8988T (cell line): ENCODE measurements at regions not wholly inside any gene's neighbourhood (a gene's known extent, or its start where the extent isn't known, plus 50 kb on each side); places are given as distances from the start of the nearest gene placed in this dataset.
"Not testable (repeated sequence)": the region's sequence is repeated elsewhere in the genome, so short reads cannot be mapped to it uniquely, and the experiment has no call there.

Source experiments
- DNase-seq: peaks from one replicate; pipeline ENCODE4 v3.0.0; 2011

DNA sequence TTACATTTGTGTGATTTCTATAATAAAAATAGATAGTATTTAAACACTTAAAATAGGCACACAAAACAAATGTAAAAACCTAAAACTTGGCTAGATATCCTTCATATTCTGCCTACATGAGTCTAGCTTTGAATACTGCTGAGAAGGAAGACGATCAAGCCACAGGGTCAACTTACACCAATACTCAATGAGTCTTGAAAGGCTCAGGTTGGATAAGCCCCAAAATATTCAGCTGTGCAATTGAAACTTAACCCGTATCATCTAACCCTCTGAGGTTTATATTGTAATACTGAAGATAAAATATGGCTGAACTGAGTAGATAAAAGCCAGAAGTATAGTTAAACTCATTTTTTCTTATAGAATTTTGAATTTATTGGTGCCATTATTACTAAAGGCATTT lies 313.0 kb upstream of the NRXN1 start:
- no peak for DNase-seq

DNA sequence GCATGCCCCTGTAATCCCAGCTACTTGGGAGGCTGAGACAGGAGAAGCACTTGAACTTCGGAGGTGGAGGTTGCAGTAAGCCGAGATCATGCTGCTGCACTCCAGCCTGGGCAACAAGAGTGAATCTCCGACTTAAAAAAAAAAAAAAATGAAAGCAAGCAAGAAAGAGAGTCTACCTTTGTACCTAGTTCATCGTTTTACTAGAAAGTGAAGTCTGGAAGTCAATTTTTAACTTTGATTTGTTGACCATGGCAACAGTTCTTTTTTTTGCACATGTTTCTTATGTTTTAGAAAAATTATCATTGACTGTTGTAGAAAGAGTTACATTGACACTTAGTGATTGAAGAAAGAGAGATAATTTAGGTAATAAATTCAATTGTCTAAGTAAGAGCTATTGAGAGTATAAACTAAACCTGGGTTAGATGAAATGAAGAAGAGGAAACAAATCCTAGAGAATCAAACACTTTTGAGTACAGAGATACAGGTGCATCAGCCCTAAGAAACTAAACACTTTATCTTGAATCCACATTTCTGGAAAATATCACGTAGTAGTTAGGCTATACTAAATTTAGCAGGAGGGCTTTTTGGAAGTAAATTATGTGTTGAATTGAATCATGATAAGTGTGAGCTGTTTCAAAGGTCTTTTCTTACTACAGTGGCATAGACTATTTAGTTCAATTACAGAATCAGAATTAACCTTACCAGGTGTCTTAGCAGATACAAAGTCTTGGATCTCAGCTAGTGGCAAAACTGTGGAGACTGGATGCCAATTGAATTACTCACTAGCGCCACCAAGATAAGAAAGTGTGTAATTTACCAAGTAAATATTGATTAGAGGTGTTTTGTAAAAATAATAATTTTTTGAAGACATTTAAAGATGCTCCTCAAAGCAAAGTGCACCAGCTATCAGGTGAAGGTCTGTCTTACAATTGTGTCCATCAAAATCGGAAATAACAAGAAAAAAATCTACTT lies 303.4 kb upstream of the NRXN1 start:
- no peak for DNase-seq

DNA sequence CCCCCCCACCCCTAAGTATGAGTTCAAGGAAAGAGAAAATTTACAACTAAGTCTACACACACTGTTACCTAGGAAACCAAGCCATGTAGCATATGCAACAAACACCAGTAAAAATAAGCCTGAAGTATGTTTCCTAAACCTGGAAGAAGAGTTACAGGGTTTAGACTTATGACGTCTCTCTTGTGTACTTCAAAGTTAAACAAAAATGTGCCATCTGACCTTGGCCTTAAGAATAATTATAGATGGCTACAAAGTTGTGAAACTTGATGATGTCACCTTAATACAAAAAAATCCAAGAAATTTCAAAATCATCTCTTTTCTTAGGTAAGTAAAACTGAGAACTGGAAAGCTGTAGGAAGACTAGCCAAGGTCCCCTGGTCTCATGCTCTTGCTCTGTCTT lies 297.6 kb upstream of the NRXN1 start:
- DNase-seq = no peak

DNA sequence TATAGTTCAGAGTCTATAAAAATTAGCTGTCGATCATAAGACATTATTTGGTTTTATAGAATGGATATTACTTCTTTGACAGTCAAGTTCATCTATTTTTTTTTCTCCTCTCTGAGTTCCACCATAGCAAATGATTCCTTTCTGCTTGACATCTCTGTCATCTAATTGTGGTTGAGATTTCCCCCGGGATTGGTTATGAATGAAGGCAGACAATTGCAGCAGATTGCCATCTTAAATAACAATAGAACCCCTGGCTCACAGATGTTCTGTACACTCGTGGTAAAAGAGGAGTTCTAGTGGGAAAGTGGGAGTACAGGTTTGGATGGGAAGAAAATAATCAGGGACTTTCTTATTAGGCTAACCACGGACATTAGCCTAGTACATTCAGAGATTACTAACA lies 292.1 kb upstream of the NRXN1 start:
- no peak for DNase-seq

DNA sequence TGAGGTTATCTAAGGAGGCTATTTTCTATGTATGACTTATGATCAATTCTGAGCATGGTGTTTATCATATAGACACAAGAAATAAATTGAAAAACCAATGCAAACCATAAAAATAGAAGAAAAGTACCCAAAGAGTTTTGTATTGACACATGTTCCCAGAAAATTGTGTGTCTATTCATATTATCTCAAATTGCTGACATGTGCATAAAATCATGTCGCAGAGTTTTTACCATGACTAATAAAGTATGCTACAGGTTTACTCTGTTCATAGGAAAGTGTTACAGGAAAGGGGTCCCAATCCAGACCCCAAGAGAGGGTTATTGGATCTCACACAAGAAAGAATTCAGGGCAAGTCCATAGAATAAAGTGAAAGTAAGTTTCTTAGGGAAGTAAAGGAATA lies 290.7 kb upstream of the NRXN1 start:
- DNase-seq = no peak

DNA sequence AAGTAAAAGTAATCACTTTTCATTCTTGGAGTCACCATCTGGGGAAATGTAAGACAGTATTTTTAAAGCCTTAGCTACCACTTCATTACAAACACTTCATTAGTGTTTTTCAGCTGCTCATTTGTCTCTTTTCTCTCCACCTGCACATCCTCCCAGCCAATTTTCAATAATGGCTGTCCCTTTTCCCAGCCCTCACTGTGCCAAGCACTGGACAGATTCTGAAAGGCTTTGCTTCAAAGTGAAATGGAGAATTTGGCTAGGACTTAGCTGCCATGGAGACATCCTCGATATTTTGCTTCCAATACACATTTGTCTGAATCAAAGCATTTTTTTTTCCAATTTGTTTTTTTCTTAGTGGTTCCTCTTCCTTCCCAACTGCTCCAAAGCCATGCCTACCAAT lies 272.4 kb upstream of the NRXN1 start:
- no peak for DNase-seq

DNA sequence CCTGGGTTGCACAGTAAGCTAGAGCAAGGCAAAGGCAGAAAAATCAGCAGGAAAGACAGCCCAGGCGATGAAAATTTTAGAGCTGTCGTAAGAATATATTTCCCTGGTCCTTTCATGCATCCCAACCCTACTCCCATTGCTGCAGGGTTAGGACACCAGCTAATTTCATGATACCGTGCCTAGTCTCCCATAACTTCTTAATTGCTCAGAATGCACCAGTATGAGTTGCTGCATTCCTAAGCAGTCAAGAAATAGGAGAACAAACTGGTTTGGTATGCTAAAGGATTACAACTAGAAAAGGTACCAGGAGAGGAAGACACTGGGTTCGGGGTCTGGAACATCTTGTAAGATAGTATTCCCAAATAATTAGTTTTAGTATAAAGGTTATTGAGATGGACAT lies 269.4 kb upstream of the NRXN1 start:
- no peak for DNase-seq

DNA sequence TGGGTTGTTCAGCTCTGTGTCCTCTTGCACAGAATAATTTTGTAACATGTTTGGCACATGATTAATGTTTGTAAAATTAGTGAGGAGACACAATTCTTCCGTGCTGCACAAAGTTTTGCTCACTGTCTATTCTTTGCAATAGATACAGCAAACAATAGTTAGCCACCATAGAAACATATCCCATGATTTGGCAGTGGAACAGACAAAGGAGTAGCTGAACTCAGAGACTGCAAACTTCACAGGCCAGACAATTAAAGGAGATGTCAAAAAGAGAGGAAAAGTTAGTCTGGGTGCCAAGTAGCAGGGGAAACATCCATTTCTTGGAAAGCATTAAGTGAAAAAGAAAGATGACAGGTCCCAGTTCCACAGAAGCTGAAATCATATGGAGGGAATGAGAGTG lies 267.4 kb upstream of the NRXN1 start:
- no peak for DNase-seq

DNA sequence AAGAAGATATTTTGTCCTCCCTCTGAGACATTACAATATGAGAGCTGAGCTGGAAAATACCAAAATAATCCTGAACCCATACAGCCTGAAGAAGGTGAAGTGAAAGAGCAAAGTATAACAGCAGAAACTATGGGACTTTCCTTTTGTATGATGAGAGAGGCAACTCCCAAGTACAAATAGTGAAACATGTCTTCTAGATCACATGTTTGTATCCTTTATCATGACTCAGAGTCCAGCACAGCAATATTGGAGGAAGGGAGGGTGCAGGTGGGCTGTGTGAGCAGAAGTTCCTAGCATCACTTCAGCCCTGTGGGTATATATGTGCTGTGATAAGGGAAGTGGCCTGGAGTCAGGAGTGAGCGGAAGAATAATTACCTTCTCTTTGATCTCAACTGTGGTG lies 265.6 kb upstream of the NRXN1 start:
- no peak for DNase-seq

DNA sequence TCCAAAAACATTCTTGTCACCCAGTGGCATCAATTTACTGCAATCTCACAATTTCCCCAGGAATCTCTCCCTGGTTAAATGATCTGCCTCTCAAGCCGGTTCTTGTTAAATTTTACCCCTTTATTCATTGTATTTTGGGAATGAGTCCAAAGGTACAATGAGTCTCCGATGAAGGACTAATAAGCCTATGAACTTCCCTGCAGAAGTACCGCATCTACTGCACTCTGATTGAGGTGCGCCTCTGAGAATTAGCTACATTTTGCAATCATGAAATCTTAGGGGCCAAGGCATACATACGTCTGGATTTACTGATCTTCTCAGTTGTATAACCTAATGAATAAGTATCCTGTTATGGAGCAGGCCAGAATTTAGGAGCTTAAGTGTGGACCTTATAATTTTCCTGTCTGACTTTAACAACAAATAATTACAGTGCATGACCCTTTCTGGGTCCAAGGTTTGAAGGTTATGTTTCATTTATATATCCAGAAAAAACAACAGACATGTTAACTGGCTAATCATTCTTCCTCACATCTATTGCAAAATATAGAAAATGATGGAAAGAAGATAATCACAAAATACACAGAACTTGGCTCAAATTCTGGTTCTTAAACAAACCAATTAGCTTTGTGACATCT lies 261.8 kb upstream of the NRXN1 start:
- no peak for DNase-seq

DNA sequence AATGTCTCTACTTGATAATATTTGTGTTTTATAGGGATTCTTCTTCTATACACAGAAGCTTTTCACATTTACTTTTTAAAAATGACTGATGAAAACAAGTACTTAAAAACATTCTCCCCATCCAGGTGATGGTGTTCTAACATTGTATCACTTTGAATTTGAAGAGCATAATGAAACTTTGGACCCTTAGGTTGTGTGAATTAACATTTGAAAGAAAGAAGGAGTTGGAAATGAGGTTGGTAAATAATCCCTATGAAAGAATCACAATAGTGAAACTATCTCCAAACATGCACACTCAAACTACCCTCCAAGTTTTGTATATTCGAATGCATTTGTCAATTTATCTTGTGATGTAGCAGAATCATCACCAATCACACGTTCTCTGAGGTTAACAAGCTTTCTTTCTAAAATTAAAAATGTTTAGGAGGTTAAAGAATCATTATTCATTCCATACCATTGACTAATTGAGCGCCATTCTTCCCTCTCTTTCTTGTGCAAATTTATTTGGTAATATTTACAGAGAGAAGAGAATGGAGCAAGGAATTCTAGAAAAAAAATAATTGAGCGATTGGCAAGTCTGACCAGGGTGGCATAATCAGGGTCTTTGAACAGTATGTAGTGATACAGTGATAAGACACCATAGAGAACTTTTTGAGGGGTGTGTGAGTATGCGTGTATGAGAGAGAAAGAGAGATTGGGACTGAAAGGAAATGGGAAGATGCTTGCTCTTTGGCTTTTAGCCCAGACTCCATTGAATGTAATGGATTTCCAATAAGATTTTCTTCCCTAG lies 260.0 kb upstream of the NRXN1 start:
- no peak for DNase-seq

DNA sequence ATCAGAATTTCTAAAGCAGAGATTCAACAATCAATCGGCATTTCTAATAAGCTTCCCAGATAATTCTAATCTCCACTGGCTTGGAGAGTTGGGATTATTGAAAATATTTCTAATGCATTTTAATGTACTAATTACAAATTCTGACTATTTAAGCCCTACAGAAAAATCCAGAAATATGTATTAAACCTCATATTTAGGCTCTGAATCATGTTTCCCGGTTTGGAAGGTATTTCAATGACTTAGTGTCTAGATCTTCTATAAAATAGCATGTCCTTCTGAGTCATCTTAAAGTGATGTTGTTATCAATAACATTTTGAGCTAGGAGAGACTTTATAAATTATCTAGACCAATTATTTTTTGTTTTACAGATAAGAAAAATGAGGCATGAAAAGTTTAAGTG lies 258.8 kb upstream of the NRXN1 start:
- no peak for DNase-seq

DNA sequence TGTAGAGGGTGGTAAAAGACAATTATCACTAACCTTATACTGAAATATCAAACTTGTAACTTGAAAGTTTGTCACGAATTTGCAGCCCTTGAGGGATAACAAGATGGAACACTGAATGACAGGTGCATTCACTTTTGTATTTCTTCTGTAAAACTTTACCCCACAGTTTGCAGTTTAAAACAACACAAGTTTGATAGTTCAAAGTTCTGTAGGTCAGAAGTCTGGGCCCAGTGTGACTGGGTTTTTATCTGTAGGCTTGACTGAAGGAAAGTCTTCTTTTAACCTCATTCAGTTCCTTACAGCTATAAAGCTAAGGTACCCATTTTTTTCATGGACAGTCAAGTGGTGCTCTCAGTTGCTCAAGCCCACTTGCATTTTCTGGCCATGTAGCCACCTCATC lies 257.1 kb upstream of the NRXN1 start:
- DNase-seq = no peak

DNA sequence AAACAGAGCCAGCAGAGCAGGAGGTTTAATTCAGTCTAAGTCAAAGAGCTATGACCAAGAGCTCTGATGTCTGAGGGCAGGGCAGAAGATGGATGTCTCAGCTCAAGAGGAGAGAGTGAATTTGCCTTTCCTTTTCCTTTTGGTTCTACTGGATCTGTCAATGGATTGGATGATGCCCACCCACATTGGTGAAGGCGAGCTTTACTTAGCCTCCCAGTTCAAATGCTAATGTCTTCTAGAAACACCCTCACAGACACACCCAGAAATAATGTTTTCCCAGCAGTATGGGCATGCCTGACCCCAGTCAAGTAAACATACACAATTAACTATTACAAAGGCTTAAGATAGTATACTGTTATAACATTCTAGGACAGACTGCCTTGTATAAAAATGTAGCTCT lies 236.3 kb upstream of the NRXN1 start:
- no peak for DNase-seq

DNA sequence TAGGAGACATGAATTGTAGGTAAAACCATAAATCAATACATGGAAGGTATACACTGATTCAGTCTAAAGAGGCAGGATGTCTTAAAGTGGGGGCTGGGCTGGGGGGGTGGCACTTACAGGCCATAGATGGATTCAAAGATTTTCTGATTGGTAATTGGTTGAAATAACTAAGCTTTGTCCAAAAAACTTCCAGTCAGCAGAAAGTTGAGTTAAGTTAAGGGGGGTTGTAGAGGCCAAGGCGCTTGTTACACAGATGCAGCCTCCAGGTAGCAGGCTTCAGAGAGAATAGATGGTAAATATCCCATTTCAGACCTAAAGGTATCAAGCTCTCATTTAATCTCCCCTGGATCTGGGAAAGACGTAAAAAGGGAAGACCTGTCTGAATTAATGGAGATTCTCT lies 233.6 kb upstream of the NRXN1 start:
- DNase-seq = no peak

DNA sequence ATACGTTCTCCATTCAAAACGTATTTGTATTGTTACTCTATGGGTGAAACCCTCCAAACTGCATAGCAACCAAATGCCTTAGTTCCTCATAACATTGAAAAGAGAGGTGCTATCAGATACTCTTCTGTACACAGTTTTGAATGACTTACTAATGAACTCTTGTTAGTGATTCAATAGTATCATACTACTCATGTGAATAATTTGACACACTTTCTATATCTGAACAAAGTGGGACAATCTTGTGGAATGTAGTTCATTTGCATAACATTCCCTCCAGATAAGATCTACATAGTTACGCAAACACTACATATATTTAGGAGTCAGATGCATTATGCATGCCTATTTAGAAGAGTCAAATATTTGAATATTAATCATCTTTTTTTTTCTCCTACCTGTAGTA lies 232.0 kb upstream of the NRXN1 start:
- DNase-seq = no peak

DNA sequence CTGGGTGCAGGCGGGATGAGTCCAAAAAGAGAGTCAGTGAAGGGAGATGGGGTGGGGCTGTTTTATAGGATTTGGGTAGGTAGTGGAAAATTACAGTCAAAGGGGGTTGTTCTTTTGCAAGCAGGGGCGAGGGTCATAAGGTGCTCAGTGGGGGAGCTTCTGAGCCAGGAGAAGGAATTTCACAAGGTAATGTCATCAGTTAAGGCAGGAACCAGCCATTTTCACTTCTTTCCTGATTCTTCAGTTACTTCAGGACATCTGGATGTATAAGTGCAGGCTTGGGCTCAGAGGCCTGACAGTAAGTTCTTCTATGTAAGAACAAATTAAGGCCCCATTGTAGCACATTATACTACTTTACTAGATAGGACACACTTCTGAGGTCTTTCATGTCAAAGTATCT lies 231.2 kb upstream of the NRXN1 start:
- DNase-seq = not testable (repeated sequence)

DNA sequence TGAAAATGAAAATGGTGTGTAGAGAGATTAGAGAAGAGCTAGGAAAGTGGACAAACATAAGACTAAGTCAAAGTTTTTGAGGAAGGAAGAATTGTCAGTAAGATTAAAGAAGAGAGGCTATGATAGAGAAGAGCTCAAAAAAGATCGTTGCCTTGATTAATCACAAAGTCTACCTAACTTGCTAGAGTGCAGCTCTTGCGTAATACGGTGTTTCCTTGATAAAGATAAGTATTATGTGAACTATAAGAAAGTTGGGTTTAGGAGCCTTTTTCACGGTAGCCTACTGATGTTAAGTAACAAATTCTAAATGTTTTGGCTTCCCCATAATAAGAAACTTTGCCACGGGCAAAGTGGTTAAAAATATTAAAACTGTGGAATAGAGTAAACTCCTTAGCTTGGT lies 226.4 kb upstream of the NRXN1 start:
- DNase-seq = no peak

DNA sequence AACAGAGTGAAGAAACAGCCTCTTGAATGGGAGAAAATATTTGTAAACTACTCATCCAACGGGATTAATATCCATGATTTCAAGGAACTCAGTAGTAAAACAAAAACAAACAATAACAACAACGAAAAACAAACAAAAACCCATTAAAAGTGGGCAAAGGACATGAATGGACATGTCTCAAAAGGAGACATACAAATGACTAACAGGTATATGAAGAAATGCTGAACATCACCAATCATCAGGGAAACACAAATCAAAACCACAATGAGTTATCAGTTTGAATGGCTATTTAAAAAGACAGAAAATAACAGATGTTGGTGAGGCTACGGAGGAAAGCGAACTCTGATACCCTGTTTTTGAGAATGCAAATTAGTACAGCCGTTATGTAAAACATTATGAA lies 224.8 kb upstream of the NRXN1 start:
- DNase-seq = no peak

DNA sequence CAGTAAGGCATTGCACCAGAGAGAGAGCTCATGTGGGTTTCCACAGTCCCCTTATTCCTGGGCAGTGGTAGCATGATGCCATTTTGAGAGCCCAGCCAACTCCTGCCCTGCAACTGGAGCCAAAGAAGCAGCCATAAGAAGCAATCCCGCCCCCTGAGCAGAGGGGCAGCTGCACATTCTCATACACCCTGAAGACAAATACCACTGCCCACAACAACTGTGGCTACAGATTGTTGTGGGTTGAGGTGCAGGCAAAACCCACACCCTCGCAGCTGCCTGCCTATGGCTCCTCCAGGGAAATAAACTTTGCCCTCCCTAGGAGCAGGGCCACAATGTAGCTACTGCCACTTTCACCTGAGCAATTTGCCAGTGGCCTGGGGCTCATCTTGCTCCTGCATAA lies 219.4 kb upstream of the NRXN1 start:
- DNase-seq = no peak

DNA sequence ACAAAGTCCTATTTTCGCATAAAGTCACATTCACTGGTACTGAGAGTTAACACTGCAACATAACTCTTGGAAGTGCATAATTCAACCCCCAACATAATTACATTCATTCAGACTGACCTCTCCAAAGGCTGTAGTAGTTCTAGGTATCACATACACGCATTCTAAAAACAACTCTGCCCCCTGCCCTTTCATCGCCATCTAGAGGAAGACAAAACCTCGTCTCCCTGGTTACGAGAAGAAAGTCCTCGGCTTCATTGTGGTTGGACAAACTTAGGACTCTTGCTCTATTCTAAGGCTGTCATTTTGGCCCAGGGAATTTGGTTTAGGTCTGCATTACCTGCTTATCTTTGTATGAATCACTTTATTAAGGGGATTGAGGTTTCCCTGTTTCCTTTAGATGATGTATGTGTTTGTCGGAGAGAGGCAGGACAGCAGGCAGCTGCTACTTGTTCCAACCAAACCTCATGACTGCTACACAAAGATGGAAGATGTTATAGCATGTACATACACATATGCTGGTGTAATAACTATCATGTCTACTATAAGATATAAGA lies 215.4 kb upstream of the NRXN1 start:
- DNase-seq = no peak

DNA sequence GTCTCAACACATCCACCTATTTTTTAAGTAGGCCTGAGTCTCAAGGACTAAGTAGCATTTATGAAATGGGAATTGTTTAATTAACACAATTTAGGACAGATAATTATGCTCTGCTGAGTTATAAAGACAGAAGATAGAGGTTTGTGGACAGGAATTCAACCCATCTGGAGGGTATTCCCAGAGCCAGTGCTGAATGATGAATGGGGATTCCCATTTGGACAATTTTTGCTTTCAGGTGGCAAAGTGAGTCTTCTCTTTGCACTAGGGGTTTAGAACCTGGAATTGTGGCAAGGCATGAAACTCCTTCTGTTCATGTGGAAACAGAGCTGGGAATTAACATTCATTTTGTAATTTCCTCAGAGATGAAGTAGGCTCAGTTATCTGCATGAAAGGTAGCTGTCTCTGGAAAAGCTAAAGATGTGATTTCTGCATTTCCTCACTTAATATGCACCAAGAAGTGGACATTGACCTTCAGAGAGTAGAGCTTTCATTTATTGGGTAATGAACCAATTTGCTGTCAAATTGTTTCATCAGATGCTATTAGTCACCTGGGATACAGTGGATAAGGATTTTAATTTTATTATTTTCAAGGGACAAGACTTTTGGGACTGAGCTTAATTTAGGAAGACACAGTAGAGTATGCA lies 212.1 kb upstream of the NRXN1 start:
- no peak for DNase-seq
